Head of caudate nucleus (tissue), 42 donors: ENCODE measurements at regions not wholly inside any gene's neighbourhood (a gene's known extent, or its start where the extent isn't known, plus 50 kb on each side); places are given as distances from the start of the nearest gene placed in this dataset.
"Not testable (repeated sequence)": the region's sequence is repeated elsewhere in the genome, so short reads cannot be mapped to it uniquely, and the experiment has no call there.

ENCODE experiments used
- DNase-seq, 42 donors: peaks; one replicate each; pipeline versions ENCODE4 v3.0.0 to v3.0.0-alpha.2; 2020 to 2021; ENCODE audit warnings: mixed read lengths in 7 of 42
- intact Hi-C: fragments of 100-400 bp; cut with DNase I; formaldehyde crosslinking; loops from one replicate; pipeline ENCODE4 v1.15.0; 2022

- no peak for DNase-seq
- intact Hi-C loops: no loop called here
These were observed 351.7 kb upstream of the ANKRD30A start for GRCh38 chr10:36773652-36774051.

- intact Hi-C loops: no loop called here
- no peak for DNase-seq
These were observed 353.7 kb upstream of the ANKRD30A start for GRCh38 chr10:36771725-36772124.

DNA sequence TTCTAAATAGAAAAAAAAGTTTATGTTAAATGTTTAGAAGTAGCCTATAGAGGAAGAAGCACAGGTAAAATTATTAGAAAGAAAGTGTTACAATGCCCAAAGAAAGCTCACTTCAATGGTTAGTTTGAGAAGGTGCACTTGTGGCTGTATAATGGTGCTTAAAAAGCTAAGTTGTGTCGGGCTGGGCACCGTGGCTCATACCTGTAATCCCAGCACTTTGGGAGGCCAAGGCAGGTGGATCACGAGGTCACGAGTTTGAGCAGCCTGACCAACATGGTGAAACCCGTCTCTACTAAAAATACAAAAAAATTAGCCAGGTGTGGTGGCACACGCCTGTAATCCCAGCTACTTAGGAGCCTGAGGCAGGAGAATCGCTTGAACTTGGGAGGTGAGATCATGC, 355.7 kb upstream of the ANKRD30A start:
- intact Hi-C loops, DNase-seq: not testable (repeated sequence)

DNA sequence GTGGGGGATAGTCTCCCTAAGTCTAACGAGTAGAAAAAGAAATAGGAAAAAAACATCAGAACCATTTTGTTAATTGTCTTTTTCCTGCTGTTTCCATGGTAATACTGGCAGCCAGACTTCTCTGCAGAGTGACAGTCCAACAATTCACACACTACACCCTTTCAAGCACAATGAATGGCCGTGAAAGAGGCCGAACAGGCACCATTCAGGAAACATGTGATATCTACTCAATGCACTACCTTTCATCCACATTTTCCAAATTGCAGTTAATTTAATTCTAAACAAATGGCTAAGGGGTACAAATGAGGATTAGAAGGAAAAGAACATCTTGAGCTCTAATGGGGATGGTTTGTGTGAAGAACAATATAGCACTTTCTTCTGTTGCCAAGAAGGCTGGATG, 358.5 kb upstream of the ANKRD30A start:
- intact Hi-C loops: no loop called here
- peak in 24 of 42 donors; percentile 9 to 69 (median 36) for DNase-seq

DNA sequence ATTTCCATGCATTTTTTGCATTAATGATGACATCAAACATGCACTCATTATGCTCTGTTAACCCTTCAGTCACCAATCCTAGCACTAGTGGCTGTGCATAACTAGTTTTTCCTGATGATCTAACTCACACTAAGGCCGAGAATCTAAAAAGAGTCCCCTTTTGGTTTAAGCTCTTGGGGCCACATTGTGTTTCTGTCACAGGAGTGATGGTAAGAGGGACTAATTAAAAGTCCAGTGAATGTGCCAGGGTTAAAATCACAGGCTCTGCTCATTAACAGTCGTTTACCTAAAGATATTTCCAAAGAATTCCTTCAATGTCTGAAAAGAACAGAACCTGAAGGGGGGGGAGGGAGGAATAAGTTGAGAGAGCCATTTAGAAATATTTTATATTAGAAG, 359.0 kb upstream of the ANKRD30A start:
- peak in 1 of 42 donors; percentile 3 for DNase-seq
- intact Hi-C loops: no loop called here

- DNase-seq: no peak
- intact Hi-C loops: no loop called here
These were observed 359.5 kb upstream of the ANKRD30A start for GRCh38 chr10:36765782-36766414.

DNA sequence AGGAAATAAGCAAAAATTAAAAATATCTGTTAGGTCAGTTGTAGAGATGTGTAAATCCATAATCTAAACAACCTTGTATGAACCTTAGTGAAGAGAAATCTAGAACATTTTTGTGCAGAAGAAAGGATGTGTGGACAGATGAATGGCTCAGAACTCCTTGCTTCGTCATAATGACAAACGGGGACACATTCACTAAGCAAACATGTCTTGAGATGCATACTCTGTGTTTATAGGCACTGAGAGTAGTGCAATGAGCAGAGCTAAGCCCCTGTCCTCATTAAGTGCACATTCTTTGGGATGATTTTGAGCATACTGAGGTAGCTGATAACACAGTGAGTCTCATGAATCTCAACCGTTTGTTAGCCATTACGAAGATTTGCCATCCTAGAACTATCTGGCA, 360.6 kb upstream of the ANKRD30A start:
- no peak for DNase-seq
- intact Hi-C loops: no loop called here

DNA sequence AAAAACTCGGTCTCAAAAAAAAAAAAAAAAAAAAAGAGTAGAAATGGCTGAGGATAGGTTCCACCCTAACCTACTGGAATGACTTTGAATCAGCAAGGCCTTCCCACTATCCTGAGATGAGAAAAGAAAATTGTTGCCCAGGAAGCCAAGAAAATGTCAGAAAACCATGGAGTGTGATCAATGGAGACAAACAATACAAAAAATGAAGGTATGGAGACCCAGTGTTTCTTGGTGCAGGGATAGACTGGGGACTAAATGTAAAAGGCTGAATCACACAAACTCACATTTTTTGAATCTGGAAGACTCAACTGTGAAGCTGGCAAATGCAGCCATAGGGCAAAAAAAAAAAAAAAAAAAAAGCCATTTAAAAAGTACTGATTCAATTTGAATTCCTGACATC, 364.3 kb upstream of the ANKRD30A start:
- intact Hi-C loops: no loop called here
- DNase-seq: no peak

GRCh38 chr10:36759141-36759805, 366.1 kb upstream of the ANKRD30A start:
- intact Hi-C loops: no loop called here
- no peak for DNase-seq

DNA sequence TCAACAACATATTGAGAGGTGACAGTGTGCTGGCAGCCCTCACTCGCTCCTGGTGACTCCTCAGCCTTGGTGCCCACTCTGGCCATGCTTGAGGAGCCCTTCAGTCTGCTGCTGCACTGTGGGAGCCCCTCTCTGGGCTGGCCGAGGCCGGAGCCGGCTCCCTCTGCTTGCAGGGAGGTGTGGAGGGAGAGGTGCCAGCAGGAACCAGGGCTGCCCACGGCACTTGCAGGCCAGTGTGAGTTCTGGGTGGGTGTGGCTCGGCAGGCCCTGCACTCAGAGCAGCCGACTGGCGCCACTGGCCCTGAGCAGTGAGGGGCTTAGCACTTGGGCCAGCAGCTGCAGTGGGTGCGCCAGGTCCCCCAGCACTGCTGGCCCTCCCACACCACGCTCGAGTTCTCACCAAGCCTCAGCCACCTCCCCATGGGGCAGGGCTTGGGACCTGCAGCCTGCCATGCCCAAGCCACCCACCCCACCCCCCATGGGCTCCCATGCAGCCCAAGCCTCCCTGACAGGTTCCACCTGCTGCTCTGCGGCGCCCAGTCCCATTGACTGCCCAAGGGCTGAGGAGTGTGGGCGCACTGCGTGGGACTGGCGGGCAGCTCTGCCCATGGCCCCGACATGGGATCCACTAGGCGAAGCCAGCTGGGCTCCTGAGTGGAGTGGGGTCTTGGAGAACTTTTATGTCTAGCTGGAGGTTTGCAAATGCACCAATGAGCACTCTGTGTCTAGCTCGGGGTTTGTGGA, 377.1 kb upstream of the ANKRD30A start:
- DNase-seq: no peak
- intact Hi-C loops: no loop called here

- intact Hi-C loops: no loop called here
- DNase-seq: no peak
These were observed 385.4 kb upstream of the ANKRD30A start for GRCh38 chr10:36739884-36740445.

GRCh38 chr10:36738738-36739431, 386.5 kb upstream of the ANKRD30A start:
- no peak for DNase-seq
- intact Hi-C loops: no loop called here

GRCh38 chr10:36736311-36736710, 389.1 kb upstream of the ANKRD30A start:
- intact Hi-C loops: no loop called here
- DNase-seq: no peak

GRCh38 chr10:36734590-36734989, 390.8 kb upstream of the ANKRD30A start:
- intact Hi-C loops, DNase-seq: not testable (repeated sequence)

DNA sequence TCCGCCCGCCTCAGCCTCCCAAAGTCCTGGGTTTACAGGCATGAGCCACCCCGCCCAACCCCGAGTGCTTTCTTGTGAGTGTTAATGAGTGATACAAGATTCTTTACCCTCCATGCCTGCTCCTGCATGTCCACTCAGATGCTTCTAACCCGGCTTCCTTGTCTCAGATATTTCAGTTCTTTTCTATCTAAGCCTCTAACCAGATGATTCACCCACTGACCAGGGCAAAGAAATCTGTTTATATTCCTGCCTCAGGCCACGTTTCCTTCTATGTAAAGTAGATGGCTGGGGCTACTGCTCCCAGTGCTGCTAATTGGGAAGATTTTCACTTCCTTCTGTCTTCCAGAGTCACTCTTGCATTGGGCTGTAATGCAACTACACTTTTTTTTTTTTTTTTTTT, 395.1 kb upstream of the ANKRD30A start:
- intact Hi-C loops: no loop called here
- no peak for DNase-seq

DNA sequence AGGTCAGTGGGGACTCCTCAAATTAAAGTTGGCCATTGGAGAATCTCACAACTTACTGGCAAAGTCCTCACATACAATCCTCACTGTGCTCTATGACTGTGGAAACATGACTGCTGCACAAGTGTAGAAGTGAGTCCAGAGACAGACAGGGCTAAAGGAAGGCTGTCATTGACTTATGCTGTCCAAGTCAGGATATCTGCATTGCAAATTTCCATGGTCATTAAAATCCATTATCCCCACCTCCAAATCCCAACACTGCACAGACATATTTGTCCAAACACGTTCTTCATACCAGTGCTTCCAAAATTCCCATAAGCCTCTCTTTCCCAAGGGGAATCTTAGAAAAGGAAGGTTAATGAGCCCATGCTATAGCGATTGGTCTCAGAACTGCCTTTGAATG, 396.8 kb upstream of the ANKRD30A start:
- intact Hi-C loops: no loop called here
- DNase-seq: no peak

GRCh38 chr10:36725581-36726520, 399.5 kb upstream of the ANKRD30A start:
- intact Hi-C loops: no loop called here
- DNase-seq: peak in 36 of 42 donors; percentile 9 to 79 (median 44)

- intact Hi-C loops: no loop called here
- DNase-seq: no peak
These were observed 402.6 kb upstream of the ANKRD30A start for GRCh38 chr10:36722777-36723176.
